Panc1 (cell line): ENCODE measurements at regions not wholly inside any gene's neighbourhood (a gene's known extent, or its start where the extent isn't known, plus 50 kb on each side); places are given as distances from the start of the nearest gene placed in this dataset.

ENCODE experiments used
- POLR2AphosphoS5 ChIP-seq: IDR thresholded peaks from 2 replicates; pipeline ENCODE4 v1.6.1; 2012; ENCODE audit warnings: mild to moderate bottlenecking, low read depth, low read length, moderate library complexity
- SIN3A ChIP-seq: IDR thresholded peaks from 2 replicates; pipeline ENCODE4 v1.6.1; 2012; ENCODE audit warnings: low read depth, mild to moderate bottlenecking, low read length, moderate library complexity, borderline replicate concordance; ENCODE audit not compliant: insufficient read depth
- TCF7L2 ChIP-seq: IDR thresholded peaks from 2 replicates; pipeline ENCODE4 v1.6.1; 2011; ENCODE audit warnings: mild to moderate bottlenecking, low read depth, low read length, inconsistent platforms
- TF ChIP-seq, protein P1 (sequence below): fragments of 450-650 bp; IDR thresholded peaks from 2 replicates; pipeline ENCODE4 v1.5.1; 2017; ENCODE audit warnings: mild to moderate bottlenecking
- TF ChIP-seq, protein P2 (sequence below), 2 experiments: IDR thresholded peaks; 2 replicates each; pipeline ENCODE4 v1.6.1; 2011 to 2012; ENCODE audit warnings: low read depth in 2 of 2, control low read depth in 1 of 2, low read length in 1 of 2, mild to moderate bottlenecking in 1 of 2, moderate library complexity in 1 of 2; ENCODE audit not compliant: insufficient read depth in 1 of 2

DNA sequence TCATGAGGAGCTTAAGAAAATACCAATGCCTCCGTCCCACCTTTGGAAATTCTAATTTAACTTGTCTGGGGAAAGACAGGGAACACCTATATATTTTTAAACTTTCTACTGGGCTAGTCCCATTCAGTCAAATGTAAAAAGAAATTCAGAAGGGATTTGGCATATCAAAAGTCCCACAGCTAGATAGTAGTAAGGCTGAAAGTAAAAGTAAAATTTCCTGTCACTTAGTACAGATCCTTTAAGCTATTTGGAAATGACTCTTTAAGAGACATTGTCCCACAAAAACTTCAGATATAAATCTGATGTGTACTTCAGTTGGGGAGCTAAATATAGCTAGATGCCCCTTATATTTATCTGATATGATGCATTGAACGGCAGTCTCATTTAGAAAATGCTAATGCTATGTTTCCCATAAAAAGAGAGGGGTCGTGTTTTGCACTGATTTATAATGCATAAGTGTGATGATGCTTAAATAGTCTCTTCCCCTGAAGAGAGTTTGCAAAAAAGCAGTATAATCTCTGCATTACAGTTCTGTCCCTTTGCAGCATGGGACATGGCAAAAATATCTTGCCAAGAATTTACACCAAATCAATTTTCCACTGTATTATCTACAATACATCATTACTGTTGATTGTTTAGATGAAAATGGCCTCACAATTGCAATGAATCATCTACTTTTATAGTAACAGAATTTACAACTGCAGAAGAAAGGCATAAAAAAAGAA lies 860.8 kb upstream of the MAP3K7 start:
- TF ChIP-seq, protein P1, sequence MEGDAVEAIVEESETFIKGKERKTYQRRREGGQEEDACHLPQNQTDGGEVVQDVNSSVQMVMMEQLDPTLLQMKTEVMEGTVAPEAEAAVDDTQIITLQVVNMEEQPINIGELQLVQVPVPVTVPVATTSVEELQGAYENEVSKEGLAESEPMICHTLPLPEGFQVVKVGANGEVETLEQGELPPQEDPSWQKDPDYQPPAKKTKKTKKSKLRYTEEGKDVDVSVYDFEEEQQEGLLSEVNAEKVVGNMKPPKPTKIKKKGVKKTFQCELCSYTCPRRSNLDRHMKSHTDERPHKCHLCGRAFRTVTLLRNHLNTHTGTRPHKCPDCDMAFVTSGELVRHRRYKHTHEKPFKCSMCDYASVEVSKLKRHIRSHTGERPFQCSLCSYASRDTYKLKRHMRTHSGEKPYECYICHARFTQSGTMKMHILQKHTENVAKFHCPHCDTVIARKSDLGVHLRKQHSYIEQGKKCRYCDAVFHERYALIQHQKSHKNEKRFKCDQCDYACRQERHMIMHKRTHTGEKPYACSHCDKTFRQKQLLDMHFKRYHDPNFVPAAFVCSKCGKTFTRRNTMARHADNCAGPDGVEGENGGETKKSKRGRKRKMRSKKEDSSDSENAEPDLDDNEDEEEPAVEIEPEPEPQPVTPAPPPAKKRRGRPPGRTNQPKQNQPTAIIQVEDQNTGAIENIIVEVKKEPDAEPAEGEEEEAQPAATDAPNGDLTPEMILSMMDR, result no peak
- TF ChIP-seq POLR2AphosphoS5 (no peak), SIN3A (no peak), TCF7L2 (no peak)
- TF ChIP-seq, protein P2, sequence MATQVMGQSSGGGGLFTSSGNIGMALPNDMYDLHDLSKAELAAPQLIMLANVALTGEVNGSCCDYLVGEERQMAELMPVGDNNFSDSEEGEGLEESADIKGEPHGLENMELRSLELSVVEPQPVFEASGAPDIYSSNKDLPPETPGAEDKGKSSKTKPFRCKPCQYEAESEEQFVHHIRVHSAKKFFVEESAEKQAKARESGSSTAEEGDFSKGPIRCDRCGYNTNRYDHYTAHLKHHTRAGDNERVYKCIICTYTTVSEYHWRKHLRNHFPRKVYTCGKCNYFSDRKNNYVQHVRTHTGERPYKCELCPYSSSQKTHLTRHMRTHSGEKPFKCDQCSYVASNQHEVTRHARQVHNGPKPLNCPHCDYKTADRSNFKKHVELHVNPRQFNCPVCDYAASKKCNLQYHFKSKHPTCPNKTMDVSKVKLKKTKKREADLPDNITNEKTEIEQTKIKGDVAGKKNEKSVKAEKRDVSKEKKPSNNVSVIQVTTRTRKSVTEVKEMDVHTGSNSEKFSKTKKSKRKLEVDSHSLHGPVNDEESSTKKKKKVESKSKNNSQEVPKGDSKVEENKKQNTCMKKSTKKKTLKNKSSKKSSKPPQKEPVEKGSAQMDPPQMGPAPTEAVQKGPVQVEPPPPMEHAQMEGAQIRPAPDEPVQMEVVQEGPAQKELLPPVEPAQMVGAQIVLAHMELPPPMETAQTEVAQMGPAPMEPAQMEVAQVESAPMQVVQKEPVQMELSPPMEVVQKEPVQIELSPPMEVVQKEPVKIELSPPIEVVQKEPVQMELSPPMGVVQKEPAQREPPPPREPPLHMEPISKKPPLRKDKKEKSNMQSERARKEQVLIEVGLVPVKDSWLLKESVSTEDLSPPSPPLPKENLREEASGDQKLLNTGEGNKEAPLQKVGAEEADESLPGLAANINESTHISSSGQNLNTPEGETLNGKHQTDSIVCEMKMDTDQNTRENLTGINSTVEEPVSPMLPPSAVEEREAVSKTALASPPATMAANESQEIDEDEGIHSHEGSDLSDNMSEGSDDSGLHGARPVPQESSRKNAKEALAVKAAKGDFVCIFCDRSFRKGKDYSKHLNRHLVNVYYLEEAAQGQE (IDR thresholded peaks at IDR 0.05; ENCODE audit: insufficient read depth in 1 of 2, low read depth in 2 of 2, low read length in 1 of 2), result no peak
